GM18861 (cell line): ENCODE measurements at regions not wholly inside any gene's neighbourhood (a gene's known extent, or its start where the extent isn't known, plus 50 kb on each side); places are given as distances from the start of the nearest gene placed in this dataset.
"Not testable (repeated sequence)": the region's sequence is repeated elsewhere in the genome, so short reads cannot be mapped to it uniquely, and the experiment has no call there.

Experiments used
- ATAC-seq: cut with Tn5 transposase; IDR thresholded peaks from one replicate; pipeline ENCODE4 v1.9.1; 2021; ENCODE audit not compliant: unreplicated experiment

- ATAC-seq = no peak
These were observed 91.4 kb upstream of the SALL1 start for GRCh38 chr16:51242296-51242994.

- ATAC-seq = no peak
These were observed 88.1 kb upstream of the SALL1 start for GRCh38 chr16:51239196-51239595.

- ATAC-seq = no peak
These were observed 86.8 kb upstream of the SALL1 start for GRCh38 chr16:51237861-51238378.

- ATAC-seq = no peak
These were observed 86.1 kb upstream of the SALL1 start for GRCh38 chr16:51237207-51237606.

GRCh38 chr16:51236583-51236982 is 85.5 kb upstream of the SALL1 start:
- ATAC-seq = no peak

- no peak for ATAC-seq
These were observed 80.6 kb upstream of the SALL1 start for GRCh38 chr16:51231702-51232101.

- not testable (repeated sequence) for ATAC-seq
These were observed 79.0 kb upstream of the SALL1 start for GRCh38 chr16:51230035-51230434.

- ATAC-seq = no peak
These were observed 77.1 kb upstream of the SALL1 start for GRCh38 chr16:51228097-51228659.

- ATAC-seq = no peak
These were observed 74.8 kb upstream of the SALL1 start for GRCh38 chr16:51225878-51226277.

GRCh38 chr16:51224317-51224716 is 73.2 kb upstream of the SALL1 start:
- ATAC-seq = no peak

GRCh38 chr16:51222016-51222415 is 70.9 kb upstream of the SALL1 start:
- ATAC-seq = no peak

- no peak for ATAC-seq
These were observed 60.1 kb upstream of the SALL1 start for GRCh38 chr16:51211148-51211547.

- ATAC-seq = no peak
These were observed 59.0 kb upstream of the SALL1 start for GRCh38 chr16:51210087-51210486.

GRCh38 chr16:51201604-51202003 is 50.5 kb upstream of the SALL1 start:
- no peak for ATAC-seq
